T47D (cell line): ENCODE measurements at regions not wholly inside any gene's neighbourhood (a gene's known extent, or its start where the extent isn't known, plus 50 kb on each side); places are given as distances from the start of the nearest gene placed in this dataset.
A peak's percentile ranks its signal among the peaks of the same experiment; 100 is the strongest.
"Not testable (repeated sequence)": the region's sequence is repeated elsewhere in the genome, so short reads cannot be mapped to it uniquely, and the experiment has no call there.

Source experiments
- DNase-seq, 2 experiments: peaks; one replicate each; pipeline versions ENCODE4 v3.0.0 to v3.0.0-alpha.2; 2011 to 2012; ENCODE audit warnings: low read depth in 1 of 2, low spot score in 1 of 2
- JUND ChIP-seq: IDR thresholded peaks from 2 replicates; pipeline ENCODE4 v1.6.1; 2012; ENCODE audit warnings: low read depth
- in situ Hi-C: cut with HindIII; loops from 2 replicates; pipeline ENCODE4 v1.10.0; 2016; ENCODE audit warnings: low sequenced_read_pairs, low pct_unique_long_range_greater_than_20kb

DNA sequence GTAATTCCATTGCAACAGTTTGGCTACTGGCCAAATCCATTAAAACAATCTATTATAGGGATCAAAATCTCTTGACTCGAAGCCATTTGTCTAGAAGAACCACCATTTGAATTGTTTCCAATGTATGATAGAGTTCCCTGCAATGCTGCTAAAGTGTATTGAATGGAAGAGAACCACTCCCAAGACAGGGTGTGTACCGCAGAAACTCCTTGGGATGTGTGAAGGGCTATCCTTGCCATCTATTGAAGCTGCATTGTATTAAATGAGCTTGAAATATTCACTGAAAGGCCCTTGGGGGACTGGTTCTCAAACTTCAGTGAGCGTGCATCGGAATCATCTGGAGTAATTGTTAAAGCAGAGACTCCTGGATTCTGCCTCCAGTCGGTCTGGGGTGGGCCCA is 260.4 kb upstream of the MEIS1 start:
- no peak for DNase-seq
- in situ Hi-C loops, result no loop called here
- TF ChIP-seq JUND, result no peak

DNA sequence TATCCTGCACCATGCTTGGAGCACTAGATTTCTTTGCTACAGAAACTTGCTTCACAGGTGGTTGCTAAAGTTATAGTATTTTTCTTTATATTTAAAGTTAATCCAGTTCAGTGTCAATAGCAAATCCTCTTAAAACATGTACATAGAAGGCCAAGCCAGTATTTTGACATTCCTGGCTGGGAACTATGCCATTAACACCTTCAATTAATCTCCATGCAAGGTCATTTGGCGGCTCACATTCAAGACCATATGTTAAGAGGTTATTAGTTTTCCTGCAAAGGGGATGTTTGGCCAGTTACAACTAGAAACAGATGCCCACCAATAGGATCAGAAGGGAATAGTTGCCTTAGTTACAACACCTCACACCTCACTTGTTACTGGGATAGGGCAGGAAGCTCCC is 261.3 kb upstream of the MEIS1 start:
- no peak for TF ChIP-seq JUND
- peak in 1 of 2 experiments; percentile 26 for DNase-seq
- in situ Hi-C loops, result no loop called here

DNA sequence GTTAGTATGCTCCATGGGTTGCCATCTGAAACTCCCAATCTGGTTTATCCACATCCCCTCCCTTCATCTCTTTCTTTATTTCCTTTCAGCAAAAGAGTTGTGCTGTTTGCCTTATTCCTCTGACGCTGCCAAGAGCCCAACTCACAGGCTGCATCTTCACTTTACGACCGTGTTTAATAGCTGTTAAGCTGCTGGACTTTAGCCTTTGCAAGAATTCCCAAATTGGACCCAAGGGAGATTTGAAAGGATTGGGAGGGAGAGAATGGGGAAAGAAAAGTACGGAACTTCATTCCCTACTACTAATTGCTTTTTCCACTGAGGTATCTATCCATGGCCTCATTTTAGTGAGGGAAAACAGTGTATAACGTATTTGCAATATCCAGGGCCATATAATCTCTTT is 263.4 kb upstream of the MEIS1 start:
- TF ChIP-seq JUND, result no peak
- in situ Hi-C loops, result no loop called here
- no peak for DNase-seq

DNA sequence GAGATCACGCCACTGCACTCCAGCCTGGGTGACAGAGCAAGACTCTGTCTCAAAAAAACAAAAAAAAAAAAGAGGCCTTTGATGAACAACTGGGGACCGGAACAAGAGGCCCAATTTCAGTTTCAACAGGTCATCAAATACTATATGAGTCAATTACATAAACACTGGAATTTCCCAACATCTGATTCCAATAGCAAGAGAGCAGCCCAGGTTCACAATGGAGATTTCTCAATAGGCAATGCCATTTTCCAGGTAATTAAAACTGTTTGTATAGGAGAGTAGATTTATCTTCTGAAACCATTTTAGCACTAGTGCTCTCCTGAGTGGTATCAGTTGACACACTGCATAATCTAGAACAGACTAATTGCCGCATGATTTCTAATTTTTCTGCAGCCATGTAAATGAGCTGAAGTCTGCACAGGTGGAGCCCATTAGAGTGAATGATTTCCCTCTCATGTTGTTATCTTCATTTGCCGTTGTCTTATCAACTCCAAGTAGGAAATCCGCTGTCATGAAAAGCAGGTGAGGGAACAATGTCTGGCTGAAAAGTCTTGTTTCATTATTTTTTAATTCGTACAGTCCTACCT is 264.1 kb upstream of the MEIS1 start:
- in situ Hi-C loops, result no loop called here
- no peak for DNase-seq

DNA sequence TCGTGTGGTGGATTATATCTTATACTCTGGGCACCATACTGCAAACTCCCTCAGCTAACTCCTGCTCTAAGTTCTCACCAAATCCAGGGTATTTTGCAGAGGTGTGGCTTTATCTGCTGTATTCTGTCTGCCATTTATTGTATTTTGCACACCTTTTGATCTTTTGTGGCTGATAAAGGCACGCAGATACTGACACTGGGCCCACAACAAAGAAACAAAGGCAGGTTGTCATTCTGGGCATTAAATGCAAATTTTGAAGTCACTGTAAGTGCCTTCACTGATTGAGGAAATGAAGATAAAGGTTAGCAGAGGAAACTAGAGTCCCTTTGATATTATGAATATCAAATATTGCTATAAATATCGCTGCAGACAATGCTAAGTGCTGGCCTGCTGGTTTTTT is 265.8 kb upstream of the MEIS1 start:
- no peak for TF ChIP-seq JUND
- no peak for DNase-seq
- in situ Hi-C loops, result no loop called here

More for the DNA sequence above, 264.1 kb upstream of the MEIS1 start:
- TF ChIP-seq JUND, result no peak

DNA sequence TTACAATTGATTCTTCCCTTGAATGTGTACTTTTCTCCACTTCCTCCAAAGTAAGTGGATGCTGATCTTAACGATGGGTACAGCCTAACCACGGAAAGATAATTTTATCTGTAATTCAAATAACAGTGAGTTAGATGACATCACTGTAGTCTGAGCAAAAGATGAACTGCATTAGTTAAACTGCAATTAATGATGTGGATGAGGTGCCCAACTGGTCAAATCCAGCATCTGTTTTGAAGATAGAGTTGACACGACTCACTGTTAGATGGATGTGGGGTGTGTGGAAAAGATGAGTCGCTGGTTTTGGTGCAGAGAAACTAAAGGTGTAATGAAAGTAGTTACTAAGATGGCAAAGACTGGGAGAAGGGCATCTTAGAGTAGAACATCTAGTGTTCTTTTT is 270.5 kb upstream of the MEIS1 start:
- TF ChIP-seq JUND, result no peak
- in situ Hi-C loops, result no loop called here
- no peak for DNase-seq

DNA sequence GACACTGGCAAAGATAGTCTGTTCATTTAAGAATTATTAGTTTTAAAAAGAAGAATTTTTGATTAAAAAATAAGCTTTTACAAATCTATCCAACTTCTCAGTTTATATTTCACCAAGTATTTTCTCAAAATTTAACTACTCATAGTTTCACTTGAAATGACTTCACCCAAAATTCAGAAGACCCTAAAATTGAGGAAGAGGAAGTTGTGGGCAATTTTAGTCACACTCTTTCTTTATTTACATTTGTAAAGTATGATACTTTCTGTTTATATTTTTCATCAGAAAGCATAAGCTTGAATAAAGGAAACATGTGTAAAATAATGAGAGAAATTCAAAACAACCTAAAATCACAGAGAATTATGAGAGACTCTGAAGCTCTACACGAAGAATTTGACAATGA is 278.8 kb upstream of the MEIS1 start:
- no peak for DNase-seq
- in situ Hi-C loops, result no loop called here
- TF ChIP-seq JUND, result no peak

DNA sequence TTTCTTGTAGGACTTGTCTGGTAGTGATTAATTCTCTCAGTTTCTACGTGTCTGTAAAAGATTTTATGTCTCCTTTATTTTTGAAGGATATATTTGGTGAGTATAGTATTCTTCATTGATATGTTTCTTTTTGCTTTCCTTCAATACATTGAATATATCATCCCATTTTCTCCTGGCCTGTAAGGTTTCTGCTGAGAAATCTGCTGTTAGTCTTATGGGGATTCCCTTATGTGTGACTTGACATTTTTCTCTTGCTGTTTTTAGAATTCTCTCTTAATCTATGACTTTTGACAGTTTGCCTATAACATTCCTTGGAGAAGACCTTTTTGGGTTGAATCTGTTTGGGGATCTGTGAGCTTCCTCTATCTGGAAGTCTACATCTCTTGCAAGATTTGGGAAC is 281.0 kb upstream of the MEIS1 start:
- DNase-seq, result no peak
- no peak for TF ChIP-seq JUND
- in situ Hi-C loops, result no loop called here

DNA sequence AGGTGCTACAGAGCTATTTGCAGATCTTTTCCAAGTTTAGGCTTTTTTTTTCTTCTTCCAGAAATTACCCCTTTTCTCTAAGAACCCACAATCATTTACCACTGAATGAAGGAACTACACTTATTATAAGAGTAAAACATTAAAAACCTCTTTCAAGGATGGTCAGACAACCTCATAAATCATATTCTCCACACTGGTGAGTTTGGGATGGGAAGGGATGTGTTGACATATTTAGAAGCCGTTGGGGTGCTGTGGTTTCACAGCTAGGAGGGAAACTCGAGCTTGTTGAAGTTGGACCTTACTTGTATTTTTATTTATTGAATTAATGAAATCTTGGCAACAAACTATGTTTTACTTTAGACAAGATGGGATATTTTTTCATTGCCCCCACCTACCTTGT is 289.4 kb upstream of the MEIS1 start:
- no peak for TF ChIP-seq JUND
- DNase-seq, result no peak
- in situ Hi-C loops, result no loop called here

DNA sequence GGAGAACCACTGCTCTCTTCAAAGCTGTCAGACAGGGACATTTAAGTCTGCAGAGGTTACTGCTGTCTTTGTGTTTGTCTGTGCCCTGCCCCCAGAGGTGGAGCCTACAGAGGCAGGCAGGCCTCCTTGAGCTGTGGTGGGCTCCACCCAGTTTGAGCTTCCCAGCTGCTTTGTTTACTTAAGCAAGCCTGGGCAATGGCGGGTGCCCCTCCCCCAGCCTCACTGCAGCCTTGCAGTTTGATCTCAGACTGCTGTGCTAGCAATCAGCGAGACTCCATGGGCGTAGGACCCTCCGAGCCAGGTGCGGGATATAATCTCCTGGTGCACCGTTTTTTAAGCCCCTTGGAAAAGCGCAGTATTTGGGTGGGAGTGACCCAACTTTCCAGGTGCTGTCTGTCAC is 290.6 kb upstream of the MEIS1 start:
- in situ Hi-C loops, DNase-seq: not testable (repeated sequence)

DNA sequence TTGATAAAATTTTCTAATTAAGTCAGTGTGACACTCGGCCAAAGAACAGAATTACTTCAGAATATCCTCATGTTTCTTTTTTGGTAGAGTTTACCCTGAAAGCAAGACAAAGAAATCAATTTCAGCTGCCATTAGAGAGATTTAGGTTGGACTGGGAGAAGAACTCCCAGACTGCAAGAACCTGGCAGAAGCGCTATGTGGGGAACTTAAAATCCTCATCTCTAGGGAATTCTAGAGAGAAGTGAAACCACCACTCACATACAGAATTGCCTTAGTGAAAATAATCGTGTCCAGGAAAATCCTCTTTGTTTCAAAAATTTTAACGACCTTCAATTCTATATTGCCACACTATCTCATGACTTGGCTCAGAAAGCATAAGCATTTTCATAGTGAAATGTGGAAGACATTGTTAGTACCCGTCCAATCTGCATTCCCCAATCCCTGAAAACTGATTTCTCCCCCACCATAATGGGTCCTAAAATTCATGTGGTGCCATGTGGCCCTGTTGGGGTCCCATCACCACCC is 297.3 kb upstream of the MEIS1 start:
- DNase-seq, result no peak
- no peak for TF ChIP-seq JUND
- in situ Hi-C loops, result no loop called here

DNA sequence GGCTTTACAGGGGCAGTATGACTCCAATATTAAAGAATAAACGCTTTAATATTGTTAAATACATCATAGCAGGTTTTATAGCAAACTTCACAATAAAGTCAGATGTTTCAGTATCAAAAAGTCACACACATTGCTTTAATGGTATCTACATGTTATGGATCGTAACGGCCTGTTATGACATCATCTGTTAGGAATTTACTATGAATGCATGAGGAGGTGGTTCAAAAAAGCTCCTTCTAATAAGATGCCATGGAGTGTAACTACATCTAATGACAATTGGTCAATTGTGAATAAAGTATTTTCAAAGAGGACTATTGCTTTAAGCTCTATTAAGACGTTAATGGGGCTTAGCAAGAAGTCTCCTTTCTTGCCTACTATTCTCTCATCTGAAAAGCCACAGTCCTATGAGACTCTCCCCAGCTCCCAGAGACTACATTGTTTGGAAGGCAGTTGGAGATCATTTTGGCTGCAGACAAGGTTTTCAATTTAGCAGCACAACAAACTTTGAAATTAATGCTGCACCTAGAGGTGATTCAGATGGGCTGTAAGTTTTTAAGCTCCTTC is 300.7 kb upstream of the MEIS1 start:
- DNase-seq, result no peak
- no peak for TF ChIP-seq JUND
- in situ Hi-C loops, result no loop called here

DNA sequence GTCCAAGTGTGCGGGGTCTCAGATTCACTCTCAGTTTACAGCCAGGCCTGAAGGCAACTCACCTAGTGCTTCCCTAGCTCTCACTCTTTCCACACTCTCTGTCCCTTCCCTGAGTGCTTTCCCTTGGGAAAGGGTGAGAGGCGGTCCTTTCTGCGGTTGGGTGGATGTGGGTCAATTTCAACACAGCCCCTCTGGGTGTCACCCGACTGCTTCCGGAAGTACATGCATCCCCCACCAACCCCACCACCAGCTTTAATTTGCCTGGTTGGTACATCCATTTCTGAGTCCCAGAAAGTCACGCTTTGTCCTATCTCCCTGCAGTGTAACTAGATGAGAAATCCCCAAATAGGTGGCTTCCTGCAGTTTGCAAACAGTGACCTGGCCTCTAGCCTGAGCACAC is 307.3 kb upstream of the MEIS1 start:
- no peak for DNase-seq
- in situ Hi-C loops, result no loop called here
- no peak for TF ChIP-seq JUND

DNA sequence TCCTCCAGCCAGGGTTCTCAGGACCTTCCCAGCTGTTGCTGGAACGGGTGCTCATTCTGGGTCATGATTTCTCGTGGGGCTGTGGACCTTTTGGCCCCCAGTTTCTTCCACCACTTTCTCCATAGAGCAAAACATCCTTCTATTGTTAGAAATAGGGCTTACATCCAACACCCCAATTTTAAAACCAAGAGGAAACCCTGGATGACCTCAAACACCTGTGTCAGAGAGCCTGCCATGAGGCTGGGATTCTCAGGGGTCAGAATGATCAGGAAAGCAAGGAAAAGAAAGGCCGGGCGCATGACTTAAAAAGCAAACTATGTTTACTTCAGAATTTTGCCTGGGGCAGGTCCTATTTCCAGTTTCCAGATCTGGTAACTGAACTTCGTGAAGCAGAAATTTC is 307.9 kb upstream of the MEIS1 start:
- no peak for TF ChIP-seq JUND
- in situ Hi-C loops, result no loop called here

DNA sequence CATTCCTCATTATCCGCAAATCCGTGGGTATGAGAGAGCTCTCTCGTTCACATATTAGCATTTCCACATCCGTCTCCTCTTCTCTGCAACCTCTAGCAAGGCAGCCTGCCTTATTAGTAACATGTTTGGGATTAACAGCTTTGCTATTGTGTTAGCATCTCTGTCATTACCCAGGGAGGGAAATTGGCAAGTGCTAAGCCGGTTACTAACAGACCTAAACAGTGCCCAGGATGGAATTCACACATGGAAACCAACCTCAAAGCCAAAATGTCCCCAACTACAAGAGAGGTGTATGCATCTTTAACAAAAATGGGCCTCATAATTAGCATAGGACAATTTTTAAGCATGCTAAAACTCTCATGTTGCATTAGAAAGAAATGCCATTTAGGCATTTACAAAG is 309.0 kb upstream of the MEIS1 start:
- in situ Hi-C loops, result no loop called here
- TF ChIP-seq JUND, result no peak
- DNase-seq, result no peak

More for the DNA sequence above, 307.9 kb upstream of the MEIS1 start:
- DNase-seq, result peak in 1 of 2 experiments; percentile 59
